Prostate gland (tissue), 2 donors: ENCODE measurements at regions not wholly inside any gene's neighbourhood (a gene's known extent, or its start where the extent isn't known, plus 50 kb on each side); places are given as distances from the start of the nearest gene placed in this dataset.

Experiments used
- DNase-seq: peaks from one replicate; pipeline ENCODE4 v3.0.0-alpha.2; 2019; ENCODE audit warnings: low spot score
- H3K27ac ChIP-seq, 2 donors: fragments of 200-600 bp; sonication (generic); 2 replicates each; pipeline ENCODE4 v1.5.1; 2017 to 2019
- H3K27me3 ChIP-seq: fragments of 200-600 bp; sonication (generic); replicated peaks from 2 replicates; pipeline ENCODE4 v1.5.1; 2019; ENCODE audit not compliant: insufficient read depth
- H3K36me3 ChIP-seq, 2 donors: fragments of 200-600 bp; sonication (generic); 1 replicate in 1 of 2; 2 replicates in 1 of 2; pipeline versions ENCODE4 v1.5.1 to v1.8.1; 2017 to 2019
- H3K4me1 ChIP-seq: fragments of 200-600 bp; sonication (generic); replicated peaks from 2 replicates; pipeline ENCODE4 v1.5.1; 2019
- H3K4me3 ChIP-seq, 2 donors: fragments of 200-600 bp; sonication (generic); 2 replicates each; pipeline ENCODE4 v1.5.1; 2017 to 2019
- H3K9me3 ChIP-seq: fragments of 200-600 bp; sonication (generic); 2 replicates; pipeline ENCODE4 v1.5.1; 2017
- CTCF ChIP-seq, 4 experiments: fragments of 200-600 bp in 2 of 4; fragments of 450-650 bp in 2 of 4; sonication (generic) in 2 of 4; IDR thresholded peaks; 1 replicate in 3 of 4; 2 replicates in 1 of 4; pipeline ENCODE4 v1.5.1; 2016 to 2019; ENCODE audit warnings: antibody characterized with exemption in 4 of 4, mild to moderate bottlenecking in 2 of 4, moderate library complexity in 2 of 4
- POLR2A ChIP-seq: fragments of 450-650 bp; IDR thresholded peaks from one replicate; pipeline ENCODE4 v1.6.1; 2016; ENCODE audit warnings: antibody characterized with exemption, mild to moderate bottlenecking
- POLR2AphosphoS5 ChIP-seq: sonication (generic); formaldehyde crosslinking; IDR thresholded peaks from one replicate; pipeline ENCODE4 v1.6.1; 2017; ENCODE audit warnings: antibody characterized with exemption
- WGBS: methylation state at CpG from one replicate; pipeline ENCODE4 v1.1.5; 2018; 5-methylcytosine and 5-hydroxymethylcytosine counted together
- intact Hi-C: fragments of 100-400 bp; cut with DNase I; formaldehyde crosslinking; loops from one replicate; pipeline ENCODE4 v1.14.2; 2022

- H3K27ac ChIP-seq = no peak overlapping the region
- intact Hi-C loops = no loop called here
- WGBS = 50% methylated on average over 2 of the region's 2 CpGs
- no peak for DNase-seq
- H3K9me3 ChIP-seq = no peaks in the 10 kb centered on the region
- H3K4me3 ChIP-seq = no peak overlapping the region
- H3K4me1 ChIP-seq = no peaks in the 10 kb centered on the region
- no peaks in the 10 kb centered on the region for H3K27me3 ChIP-seq
- no peaks in the 10 kb centered on the region for H3K36me3 ChIP-seq
- TF ChIP-seq CTCF (IDR thresholded peaks at IDR 0.05) (no peak), POLR2A (no peak), POLR2AphosphoS5 (no peak)
Measured at GRCh38 chr2:84373391-84373790, 85.7 kb downstream of the SUCLG1 start.

GRCh38 chr2:84362541-84362940, 96.5 kb downstream of the SUCLG1 start:
- no peak overlapping the region for H3K27ac ChIP-seq
- DNase-seq = no peak
- H3K36me3 ChIP-seq = no peaks in the 10 kb centered on the region
- no peaks in the 10 kb centered on the region for H3K4me1 ChIP-seq
- TF ChIP-seq CTCF (IDR thresholded peaks at IDR 0.05) (no peak), POLR2A (no peak), POLR2AphosphoS5 (no peak)
- H3K4me3 ChIP-seq = no peak overlapping the region
- intact Hi-C loops = no loop called here
- no peaks in the 10 kb centered on the region for H3K27me3 ChIP-seq
- H3K9me3 ChIP-seq = no peaks in the 10 kb centered on the region
- WGBS = 76% methylated on average over 1 of the region's 1 CpG

GRCh38 chr2:84338069-84338468, 121.0 kb downstream of the SUCLG1 start:
- DNase-seq = no peak
- H3K36me3 ChIP-seq = no peaks in the 10 kb centered on the region
- no peak overlapping the region for H3K4me3 ChIP-seq
- 32% methylated on average over 3 of the region's 3 CpGs for WGBS
- H3K9me3 ChIP-seq = no peaks in the 10 kb centered on the region
- intact Hi-C loops = no loop called here
- H3K27ac ChIP-seq = no peak overlapping the region
- no peaks in the 10 kb centered on the region for H3K4me1 ChIP-seq
- no peak for TF ChIP-seq POLR2A
- TF ChIP-seq POLR2AphosphoS5 = no peak
- no peak for TF ChIP-seq CTCF (IDR thresholded peaks at IDR 0.05)
- no peaks in the 10 kb centered on the region for H3K27me3 ChIP-seq

GRCh38 chr2:84327645-84328249, 131.3 kb downstream of the SUCLG1 start:
- Histone ChIP-seq H3K4me3 (no peak overlapping the region), H3K27ac (no peak overlapping the region), H3K36me3 (no peaks in the 10 kb centered on the region), H3K4me1 (no peaks in the 10 kb centered on the region), H3K27me3 (no peaks in the 10 kb centered on the region), H3K9me3 (no peaks in the 10 kb centered on the region)
- TF ChIP-seq POLR2AphosphoS5 = no peak
- TF ChIP-seq CTCF (IDR thresholded peaks at IDR 0.05) = no peak
- no peak for TF ChIP-seq POLR2A
- intact Hi-C loops = no loop called here
- DNase-seq = no peak
- 73% methylated on average over 1 of the region's 1 CpG for WGBS

- intact Hi-C loops = no loop called here
- TF ChIP-seq CTCF (IDR thresholded peaks at IDR 0.05) (no peak), POLR2AphosphoS5 (no peak), POLR2A (no peak)
- Histone ChIP-seq H3K4me1 (no peaks in the 10 kb centered on the region), H3K36me3 (no peaks in the 10 kb centered on the region), H3K9me3 (no peaks in the 10 kb centered on the region), H3K4me3 (no peak overlapping the region), H3K27me3 (no peaks in the 10 kb centered on the region), H3K27ac (no peak overlapping the region)
- WGBS = 66% methylated on average over 4 of the region's 4 CpGs
- DNase-seq = no peak
Measured at GRCh38 chr2:84326831-84327432, 132.1 kb downstream of the SUCLG1 start.
